Tibial artery (tissue), 4 donors: ENCODE measurements at regions not wholly inside any gene's neighbourhood (a gene's known extent, or its start where the extent isn't known, plus 50 kb on each side); places are given as distances from the start of the nearest gene placed in this dataset.

ENCODE experiments used
- DNase-seq, 2 donors: peaks; one replicate each; pipeline ENCODE4 v3.0.0-alpha.2; 2019
- H3K27ac ChIP-seq, 2 donors: fragments of 200-600 bp; sonication (generic) in 1 of 2; 1 replicate in 1 of 2; 2 replicates in 1 of 2; pipeline ENCODE4 v1.5.1; 2018 to 2019; ENCODE audit warnings: mild to moderate bottlenecking in 1 of 2
- H3K27me3 ChIP-seq, 2 donors: fragments of 200-600 bp; sonication (generic) in 1 of 2; one replicate each; pipeline versions ENCODE4 v1.5.1 to v1.6.0; 2016 to 2019
- H3K36me3 ChIP-seq, 3 donors: fragments of 200-600 bp; sonication (generic) in 2 of 3; one replicate each; pipeline ENCODE4 v1.5.1; 2016 to 2019; ENCODE audit warnings: mild to moderate bottlenecking in 2 of 3
- H3K4me1 ChIP-seq, 4 donors: fragments of 200-600 bp; sonication (generic) in 2 of 4; 1 replicate in 3 of 4; 2 replicates in 1 of 4; pipeline ENCODE4 v1.5.1; 2016 to 2019
- H3K4me3 ChIP-seq, 2 donors: fragments of 200-600 bp; sonication (generic) in 1 of 2; 1 replicate in 1 of 2; 2 replicates in 1 of 2; pipeline ENCODE4 v1.5.1; 2018 to 2019; ENCODE audit warnings: mild to moderate bottlenecking in 2 of 2
- H3K9me3 ChIP-seq, 3 donors: fragments of 200-600 bp; sonication (generic) in 1 of 3; one replicate each; pipeline ENCODE4 v1.5.1; 2016 to 2019
- CTCF ChIP-seq, 2 experiments: fragments of 200-600 bp in 1 of 2; fragments of 450-650 bp in 1 of 2; IDR thresholded peaks; one replicate each; pipeline ENCODE4 v1.5.1; 2017 to 2019; ENCODE audit warnings: antibody characterized with exemption in 2 of 2, mild to moderate bottlenecking in 1 of 2, moderate library complexity in 1 of 2
- intact Hi-C: fragments of 100-400 bp; cut with DNase I; formaldehyde crosslinking; loops from one replicate; pipeline ENCODE4 v1.15.0; 2023; ENCODE audit warnings: low total_unique reads

- intact Hi-C loops = no loop called here
- H3K4me3 ChIP-seq = no peak overlapping the region
- no peak for DNase-seq
Measured at GRCh38 chr13:29959086-29959485, 108.7 kb upstream of the UBL3 start.

GRCh38 chr13:29958476-29958875, 108.1 kb upstream of the UBL3 start:
- H3K4me1 ChIP-seq = no peaks in the 10 kb centered on the region
- H3K27ac ChIP-seq = no peak overlapping the region
- H3K36me3 ChIP-seq = no peaks in the 10 kb centered on the region
- no peaks in the 10 kb centered on the region for H3K9me3 ChIP-seq
- DNase-seq = no peak
- TF ChIP-seq CTCF (IDR thresholded peaks at IDR 0.05) = no peak
- peaks cover 0 to 15% of the 10 kb centered on the region in 2 donors for H3K27me3 ChIP-seq
- no peak overlapping the region for H3K4me3 ChIP-seq
- intact Hi-C loops = no loop called here

More at GRCh38 chr13:29959086-29959485, 108.7 kb upstream of the UBL3 start:
- TF ChIP-seq CTCF (IDR thresholded peaks at IDR 0.05) = no peak
- H3K27me3 ChIP-seq = peaks cover 0 to 13% of the 10 kb centered on the region in 2 donors
- no peak overlapping the region for H3K27ac ChIP-seq
- H3K36me3 ChIP-seq = no peaks in the 10 kb centered on the region
- H3K9me3 ChIP-seq = no peaks in the 10 kb centered on the region
- no peaks in the 10 kb centered on the region for H3K4me1 ChIP-seq

GRCh38 chr13:29957320-29957719, 106.9 kb upstream of the UBL3 start:
- no peak for DNase-seq
- no peak for TF ChIP-seq CTCF (IDR thresholded peaks at IDR 0.05)
- Histone ChIP-seq H3K4me3 (no peak overlapping the region), H3K36me3 (no peaks in the 10 kb centered on the region), H3K9me3 (no peaks in the 10 kb centered on the region), H3K27me3 (peaks cover 0 to 15% of the 10 kb centered on the region in 2 donors), H3K27ac (no peak overlapping the region), H3K4me1 (no peaks in the 10 kb centered on the region)
- intact Hi-C loops = no loop called here

DNA sequence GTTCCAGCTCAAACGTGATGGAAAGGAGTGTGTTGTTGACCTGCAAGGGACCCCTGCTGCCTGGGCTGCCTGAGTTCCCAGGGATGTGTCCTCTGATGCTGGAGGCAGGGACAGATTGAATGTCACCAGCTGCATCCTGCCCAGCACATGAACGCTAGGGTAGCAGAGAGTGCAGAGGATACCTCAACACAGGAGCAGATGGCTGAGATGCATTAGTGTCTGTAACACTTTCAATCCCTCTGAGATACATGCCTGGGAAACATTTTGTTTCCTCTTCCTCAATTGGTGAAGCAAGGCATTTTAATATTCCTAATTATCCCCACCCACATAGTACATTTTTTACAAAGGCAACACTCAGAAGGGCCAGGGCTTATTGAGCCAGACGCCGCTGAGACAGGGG, 106.4 kb upstream of the UBL3 start:
- H3K27ac ChIP-seq = no peak overlapping the region
- peaks cover 0 to 15% of the 10 kb centered on the region in 2 donors for H3K27me3 ChIP-seq
- intact Hi-C loops = no loop called here
- no peak overlapping the region for H3K4me3 ChIP-seq
- no peaks in the 10 kb centered on the region for H3K9me3 ChIP-seq
- H3K36me3 ChIP-seq = no peaks in the 10 kb centered on the region
- DNase-seq = no peak
- no peak for TF ChIP-seq CTCF (IDR thresholded peaks at IDR 0.05)
- H3K4me1 ChIP-seq = no peaks in the 10 kb centered on the region

DNA sequence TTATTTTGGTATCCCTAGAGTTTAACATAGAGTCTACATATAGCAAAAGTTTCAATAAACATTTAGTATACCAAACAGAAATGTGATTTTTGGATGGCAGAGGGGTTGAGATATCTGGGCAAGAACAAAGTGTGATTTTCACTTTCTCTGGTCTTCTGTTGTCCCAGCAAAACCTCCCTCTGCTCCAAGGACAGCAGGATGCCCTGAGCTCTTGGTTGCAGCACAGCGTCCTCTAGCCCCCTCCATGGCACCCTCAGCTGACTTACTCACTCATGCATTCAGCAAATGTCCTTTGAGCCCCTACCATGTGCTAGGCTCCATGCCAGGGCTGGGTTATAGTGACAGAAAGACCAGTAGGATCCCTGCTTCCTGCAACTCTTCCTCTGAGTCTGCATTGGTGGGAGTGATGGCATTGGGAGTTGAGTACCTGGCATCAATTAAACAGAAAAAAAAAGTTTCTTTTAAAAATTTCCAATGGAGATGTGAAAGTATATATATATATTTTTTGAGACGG, 104.8 kb upstream of the UBL3 start:
- no peak overlapping the region for H3K27ac ChIP-seq
- intact Hi-C loops = no loop called here
- H3K27me3 ChIP-seq = peaks cover 0 to 21% of the 10 kb centered on the region in 2 donors
- H3K4me1 ChIP-seq = no peaks in the 10 kb centered on the region
- H3K4me3 ChIP-seq = no peak overlapping the region
- no peak for TF ChIP-seq CTCF (IDR thresholded peaks at IDR 0.05)
- DNase-seq = no peak
- H3K36me3 ChIP-seq = no peaks in the 10 kb centered on the region
- no peaks in the 10 kb centered on the region for H3K9me3 ChIP-seq
